ENCODE measurements at regions not wholly inside any gene's neighbourhood (a gene's known extent, or its start where the extent isn't known, plus 50 kb on each side); places are given as distances from the start of the nearest gene placed in this dataset.

- Histone ChIP-seq H3K27me3 (ENCODE audit: insufficient read depth, poor library complexity, severe bottlenecking) (no peaks in the 10 kb centered on the region), H3K27ac (replicated peaks) (no peak overlapping the region), H3K4me3 (replicated peaks; ENCODE audit: insufficient read depth, low read length) (no peak overlapping the region)
- TF ChIP-seq CTCF (IDR thresholded peaks at IDR 0.05; ENCODE audit: insufficient read depth, low read length) (no peak), POLR2AphosphoS5 (IDR thresholded peaks at IDR 0.05; ENCODE audit: low read depth) (no peak), SPI1 (IDR thresholded peaks at IDR 0.05; ENCODE audit: borderline replicate concordance, low read depth) (no peak), REST (IDR thresholded peaks at IDR 0.05; ENCODE audit: insufficient replicate concordance, low read depth) (no peak), GABPA (IDR thresholded peaks at IDR 0.05; ENCODE audit: low read depth) (no peak)
- no peak for DNase-seq (ENCODE audit: low read depth in 1 of 2, low spot score in 1 of 2)
Observed at GRCh38 chrX:117788339-117788738, 328.3 kb downstream of the KLHL13 start.

- no peak for TF ChIP-seq REST (IDR thresholded peaks at IDR 0.05; ENCODE audit: insufficient replicate concordance, low read depth)
- TF ChIP-seq POLR2AphosphoS5 (IDR thresholded peaks at IDR 0.05; ENCODE audit: low read depth): no peak
- TF ChIP-seq CTCF (IDR thresholded peaks at IDR 0.05; ENCODE audit: insufficient read depth, low read length): no peak
- TF ChIP-seq GABPA (IDR thresholded peaks at IDR 0.05; ENCODE audit: low read depth): no peak
- no peak for TF ChIP-seq SPI1 (IDR thresholded peaks at IDR 0.05; ENCODE audit: borderline replicate concordance, low read depth)
- no peak for DNase-seq (ENCODE audit: low read depth in 1 of 2, low spot score in 1 of 2)
- Histone ChIP-seq H3K27ac (replicated peaks) (no peak overlapping the region), H3K4me3 (replicated peaks; ENCODE audit: insufficient read depth, low read length) (no peak overlapping the region), H3K27me3 (ENCODE audit: insufficient read depth, poor library complexity, severe bottlenecking) (no peaks in the 10 kb centered on the region)
Observed at GRCh38 chrX:117771384-117771783, 345.2 kb downstream of the KLHL13 start.

- H3K27ac ChIP-seq (replicated peaks): no peak overlapping the region
- H3K4me3 ChIP-seq (replicated peaks; ENCODE audit: insufficient read depth, low read length): no peak overlapping the region
- H3K27me3 ChIP-seq (ENCODE audit: insufficient read depth, poor library complexity, severe bottlenecking): no peaks in the 10 kb centered on the region
- TF ChIP-seq GABPA (IDR thresholded peaks at IDR 0.05; ENCODE audit: low read depth) (no peak), POLR2AphosphoS5 (IDR thresholded peaks at IDR 0.05; ENCODE audit: low read depth) (no peak), SPI1 (IDR thresholded peaks at IDR 0.05; ENCODE audit: borderline replicate concordance, low read depth) (no peak), CTCF (IDR thresholded peaks at IDR 0.05; ENCODE audit: insufficient read depth, low read length) (no peak), REST (IDR thresholded peaks at IDR 0.05; ENCODE audit: insufficient replicate concordance, low read depth) (no peak)
- DNase-seq (ENCODE audit: low read depth in 1 of 2, low spot score in 1 of 2): no peak
Observed at GRCh38 chrX:117768861-117769604, 347.6 kb downstream of the KLHL13 start.

Data from HL-60 (cell line).